Right cardiac atrium (tissue), 5 donors: ENCODE measurements at regions not wholly inside any gene's neighbourhood (a gene's known extent, or its start where the extent isn't known, plus 50 kb on each side); places are given as distances from the start of the nearest gene placed in this dataset.
"Not testable (repeated sequence)": the region's sequence is repeated elsewhere in the genome, so short reads cannot be mapped to it uniquely, and the experiment has no call there.

Source experiments
- ATAC-seq, 2 donors: fragments of 200-7000 bp; cut with Tn5 transposase; one replicate each; pipeline versions ENCODE4 v1.8.0 to v1.9.1; 2020; ENCODE audit warnings: moderate library complexity in 2 of 2, mild to moderate bottlenecking in 1 of 2
- DNase-seq, 3 donors: peaks; one replicate each; pipeline ENCODE4 v3.0.0-alpha.2; 2020
- H3K27ac ChIP-seq: one replicate; pipeline ENCODE4 v1.5.1; 2013; ENCODE audit warnings: mild to moderate bottlenecking, low read length, control low read depth, moderate library complexity
- H3K27me3 ChIP-seq: one replicate; pipeline ENCODE4 v1.6.1; 2013; ENCODE audit not compliant: control insufficient read depth, insufficient read depth
- H3K4me1 ChIP-seq: one replicate; pipeline ENCODE4 v1.6.1; 2013; ENCODE audit warnings: low read length; ENCODE audit not compliant: control insufficient read depth, insufficient read depth
- H3K4me3 ChIP-seq: one replicate; pipeline ENCODE4 v1.5.1; 2013; ENCODE audit warnings: low read length, control low read depth
- H3K9me3 ChIP-seq: one replicate; pipeline ENCODE4 v1.6.1; 2013; ENCODE audit warnings: low read length; ENCODE audit not compliant: control insufficient read depth
- WGBS: extraction: QIAGEN DNeasy Blood & Tissue Kit; methylation state at CpG from one replicate; pipeline ENCODE4 v1.1.7; 2013; 5-methylcytosine and 5-hydroxymethylcytosine counted together
- intact Hi-C, 4 donors: fragments of 100-400 bp; cut with DNase I; formaldehyde crosslinking; loops; one replicate each; pipeline versions ENCODE4 v1.11.0 to v1.14.0; 2022 to 2023
- donor health status: healthy with polysubstance abuse.
- donor health status: DM: no; HTN: yes; CAD: no.
- donor health status: DM: no; HTN: no; CAD: no.
- donor health status: DM: no; HTN: yes; CAD: no; lungs with severe emphysema.
- donor health status: DM: yes; HTN: yes; CAD: no.

- Histone ChIP-seq H3K4me3 (no peak overlapping the region), H3K27me3 (no peaks in the 10 kb centered on the region), H3K27ac (no peak overlapping the region), H3K4me1 (no peaks in the 10 kb centered on the region), H3K9me3 (no peaks in the 10 kb centered on the region)
- WGBS: 32% methylated on average over 4 of the region's 4 CpGs
- no peak for ATAC-seq
- DNase-seq: no peak
- intact Hi-C loops: loop anchor here in 1 of 4 donors (10.0 kb wide), 1 partner anchor 412 kb away; the partner anchor contains the start of gene CDH10
Observed at GRCh38 chr5:24232929-24233498, 411.8 kb downstream of the CDH10 start.

DNA sequence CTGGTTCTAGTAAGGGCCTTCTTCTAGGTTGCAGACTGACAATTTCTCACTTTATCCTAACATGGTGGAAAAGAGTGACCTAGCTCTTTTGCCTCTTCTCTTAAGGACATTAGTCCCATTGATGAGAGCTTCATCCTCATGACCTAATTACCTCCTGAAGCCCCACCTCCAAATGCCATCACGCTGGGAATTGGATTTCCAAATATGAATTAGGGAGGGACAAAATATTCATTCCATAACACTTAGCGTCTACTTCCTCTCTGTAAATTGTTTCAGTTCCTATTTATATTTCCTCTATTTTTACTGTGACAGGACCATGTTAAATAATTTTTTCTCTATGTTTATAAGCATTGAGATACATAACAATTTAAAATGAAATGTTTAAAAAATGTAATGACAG is 408.8 kb downstream of the CDH10 start:
- intact Hi-C loops: loop anchor here in 1 of 4 donors (10.0 kb wide), 1 partner anchor 409 kb away; the partner anchor contains the start of gene CDH10
- no peaks in the 10 kb centered on the region for H3K9me3 ChIP-seq
- DNase-seq: no peak
- H3K4me1 ChIP-seq: no peaks in the 10 kb centered on the region
- H3K27me3 ChIP-seq: no peaks in the 10 kb centered on the region
- WGBS: 38% methylated on average over 2 of the region's 2 CpGs
- no peak for ATAC-seq
- no peak overlapping the region for H3K27ac ChIP-seq
- H3K4me3 ChIP-seq: no peak overlapping the region

DNA sequence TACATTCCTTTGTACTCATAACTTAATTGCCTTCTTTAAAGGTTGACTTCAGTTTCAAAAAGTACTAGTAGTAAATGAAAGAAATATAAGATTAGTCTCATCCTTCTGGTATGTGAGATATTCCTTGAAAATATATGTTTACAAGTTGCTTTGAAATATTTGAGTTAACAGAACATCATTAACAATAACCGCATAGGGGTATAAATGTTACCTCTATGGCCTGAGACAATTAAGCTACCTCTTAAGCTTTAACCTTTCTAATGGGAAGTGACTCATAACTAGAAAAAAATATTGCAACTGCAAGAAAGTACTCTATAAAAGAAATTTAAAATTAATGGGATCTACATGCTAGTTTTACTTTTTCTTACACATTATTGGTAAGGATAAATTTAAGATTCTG is 399.0 kb downstream of the CDH10 start:
- H3K4me1 ChIP-seq: no peaks in the 10 kb centered on the region
- no peak overlapping the region for H3K27ac ChIP-seq
- no peaks in the 10 kb centered on the region for H3K27me3 ChIP-seq
- ATAC-seq: no peak
- DNase-seq: no peak
- peaks cover 2% of the 10 kb centered on the region for H3K9me3 ChIP-seq
- WGBS: 91% methylated on average over 1 of the region's 1 CpG
- H3K4me3 ChIP-seq: no peak overlapping the region
- intact Hi-C loops: no loop called here

DNA sequence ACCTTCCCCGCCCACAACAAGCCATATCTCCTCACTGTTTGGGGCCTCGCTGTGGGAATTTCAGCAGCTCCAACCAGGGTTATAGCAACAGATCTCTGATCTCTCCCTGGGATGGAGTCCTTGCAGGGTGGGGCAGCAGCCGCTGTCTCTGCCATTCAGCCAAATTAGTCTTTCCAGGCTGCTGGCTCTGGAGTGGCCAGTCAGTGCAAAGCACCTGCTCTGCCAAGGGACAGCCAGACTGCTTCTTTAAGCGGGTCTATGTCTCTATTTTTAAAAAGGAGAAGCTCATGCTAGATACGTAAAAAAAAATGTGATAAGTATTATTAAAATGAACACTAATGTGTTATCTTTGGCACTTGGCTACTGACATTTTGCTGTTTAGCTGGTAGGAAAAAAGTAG is 380.2 kb downstream of the CDH10 start:
- Histone ChIP-seq H3K4me3 (no peak overlapping the region), H3K27ac (no peak overlapping the region), H3K9me3 (no peaks in the 10 kb centered on the region), H3K4me1 (no peaks in the 10 kb centered on the region), H3K27me3 (no peaks in the 10 kb centered on the region)
- WGBS: 59% methylated on average over 5 of the region's 5 CpGs
- DNase-seq: no peak
- intact Hi-C loops: no loop called here
- ATAC-seq: no peak

DNA sequence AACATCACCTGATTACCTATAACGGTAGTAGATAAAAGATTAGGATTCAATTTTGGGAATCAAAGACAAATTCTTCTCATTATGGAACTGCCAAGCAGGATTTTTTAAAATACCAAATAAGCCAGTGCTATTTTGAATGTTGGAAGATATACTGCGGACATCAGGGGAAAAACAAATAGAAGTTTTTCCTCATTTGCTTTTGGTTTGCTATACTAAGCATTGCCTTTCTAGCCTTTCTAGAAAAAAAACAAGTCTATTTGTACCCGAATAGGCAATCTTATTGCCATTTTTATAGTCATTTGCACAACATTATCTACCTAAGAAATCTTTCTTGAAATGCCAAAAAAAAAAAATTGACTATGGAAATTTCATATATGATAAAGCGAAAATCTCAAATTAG is 379.5 kb downstream of the CDH10 start:
- no peaks in the 10 kb centered on the region for H3K9me3 ChIP-seq
- no peak for DNase-seq
- no peak for ATAC-seq
- 78% methylated on average over 4 of the region's 4 CpGs for WGBS
- intact Hi-C loops: no loop called here
- no peaks in the 10 kb centered on the region for H3K4me1 ChIP-seq
- H3K27ac ChIP-seq: no peak overlapping the region
- no peaks in the 10 kb centered on the region for H3K27me3 ChIP-seq
- no peak overlapping the region for H3K4me3 ChIP-seq

GRCh38 chr5:24268482-24269056 is 376.2 kb downstream of the CDH10 start:
- DNase-seq (no peak), ATAC-seq (no peak)
- Histone ChIP-seq H3K27me3 (no peaks in the 10 kb centered on the region), H3K4me3 (no peak overlapping the region), H3K9me3 (no peaks in the 10 kb centered on the region), H3K4me1 (no peaks in the 10 kb centered on the region), H3K27ac (no peak overlapping the region)
- intact Hi-C loops: no loop called here
- WGBS: 53% methylated on average over 2 of the region's 2 CpGs

DNA sequence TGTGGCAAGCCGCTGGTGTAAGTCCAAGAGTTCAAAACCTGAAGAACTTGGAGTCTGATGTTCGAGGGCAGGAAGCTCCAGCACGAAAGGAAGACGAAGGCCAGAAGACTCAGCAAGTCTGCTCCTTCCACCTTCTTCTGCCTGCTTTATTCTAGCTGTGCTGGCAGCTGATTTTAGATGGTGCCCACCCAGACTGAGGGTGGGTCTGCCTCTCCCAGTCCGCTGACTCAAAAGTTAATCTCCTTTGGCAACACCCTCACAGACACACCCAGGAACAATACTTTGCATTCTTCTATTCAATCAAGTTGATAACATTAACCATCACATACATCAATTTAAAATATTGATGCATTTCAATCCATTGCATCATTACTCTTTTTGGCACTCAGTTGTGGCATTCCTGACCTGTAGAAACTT is 373.1 kb downstream of the CDH10 start:
- 88% methylated on average over 5 of the region's 5 CpGs for WGBS
- ATAC-seq, DNase-seq, H3K9me3 ChIP-seq, H3K27ac ChIP-seq, H3K4me3 ChIP-seq, intact Hi-C loops, H3K4me1 ChIP-seq, H3K27me3 ChIP-seq: not testable (repeated sequence)

- Histone ChIP-seq H3K9me3 (no peaks in the 10 kb centered on the region), H3K27ac (no peak overlapping the region), H3K4me1 (no peaks in the 10 kb centered on the region), H3K4me3 (no peak overlapping the region), H3K27me3 (no peaks in the 10 kb centered on the region)
- 85% methylated on average over 7 of the region's 7 CpGs for WGBS
- DNase-seq: no peak
- intact Hi-C loops: no loop called here
- ATAC-seq: no peak
Observed at GRCh38 chr5:24272741-24273140, 372.0 kb downstream of the CDH10 start.

DNA sequence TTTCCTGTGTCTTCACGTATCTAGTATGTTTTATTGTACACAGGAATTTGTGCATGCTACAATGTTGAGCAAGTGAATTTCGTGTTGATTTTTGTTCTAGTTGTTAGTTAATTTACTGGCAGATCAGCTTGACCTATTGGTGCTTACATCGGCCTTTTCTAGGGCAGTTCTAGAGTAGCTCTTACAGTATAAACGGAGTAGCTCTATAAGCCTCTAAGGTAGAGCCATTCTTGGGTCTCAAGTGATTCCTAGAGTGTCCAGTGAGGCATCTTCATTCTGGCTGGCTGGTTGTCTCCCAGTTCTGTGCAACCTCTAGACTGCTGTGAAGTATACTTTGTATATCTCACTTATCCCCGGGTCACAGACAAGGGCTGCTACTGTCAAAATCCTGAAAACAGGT is 364.6 kb downstream of the CDH10 start:
- 70% methylated on average over 5 of the region's 5 CpGs for WGBS
- no peak for ATAC-seq
- H3K27ac ChIP-seq: no peak overlapping the region
- H3K4me1 ChIP-seq: no peaks in the 10 kb centered on the region
- intact Hi-C loops: no loop called here
- no peak overlapping the region for H3K4me3 ChIP-seq
- H3K9me3 ChIP-seq: no peaks in the 10 kb centered on the region
- H3K27me3 ChIP-seq: no peaks in the 10 kb centered on the region
- DNase-seq: no peak

DNA sequence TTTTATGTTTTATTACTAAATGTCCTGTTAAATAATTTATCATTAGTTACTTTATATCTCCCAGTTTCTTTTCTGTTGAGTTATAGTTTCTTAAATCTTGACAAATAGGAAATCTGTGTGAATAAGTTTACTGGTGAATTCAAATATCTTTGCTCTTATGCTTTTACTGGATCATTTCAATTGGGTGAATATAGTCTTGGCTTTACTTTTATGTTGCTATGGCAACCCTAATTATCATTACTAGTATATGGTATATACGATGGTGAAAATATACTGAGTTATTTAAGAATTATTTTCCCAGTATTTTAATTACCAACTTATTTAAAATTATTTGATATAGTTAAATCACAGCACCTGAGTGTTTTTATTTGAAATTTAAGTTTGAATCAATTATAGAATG is 363.0 kb downstream of the CDH10 start:
- intact Hi-C loops: no loop called here
- Histone ChIP-seq H3K27ac (no peak overlapping the region), H3K4me3 (no peak overlapping the region), H3K4me1 (no peaks in the 10 kb centered on the region), H3K27me3 (no peaks in the 10 kb centered on the region), H3K9me3 (no peaks in the 10 kb centered on the region)
- ATAC-seq: no peak
- 75% methylated on average over 1 of the region's 1 CpG for WGBS
- DNase-seq: no peak

- no peaks in the 10 kb centered on the region for H3K9me3 ChIP-seq
- no peaks in the 10 kb centered on the region for H3K4me1 ChIP-seq
- H3K27me3 ChIP-seq: no peaks in the 10 kb centered on the region
- no peak overlapping the region for H3K27ac ChIP-seq
- no peak for DNase-seq
- ATAC-seq: no peak
- intact Hi-C loops: no loop called here
- no peak overlapping the region for H3K4me3 ChIP-seq
- 72% methylated on average over 2 of the region's 2 CpGs for WGBS
Observed at GRCh38 chr5:24289582-24290335, 355.0 kb downstream of the CDH10 start.
